HG02642 (cell line): ENCODE measurements at regions not wholly inside any gene's neighbourhood (a gene's known extent, or its start where the extent isn't known, plus 50 kb on each side); places are given as distances from the start of the nearest gene placed in this dataset.
"Not testable (repeated sequence)": the region's sequence is repeated elsewhere in the genome, so short reads cannot be mapped to it uniquely, and the experiment has no call there.

Source experiments
- ATAC-seq: cut with Tn5 transposase; IDR thresholded peaks from one replicate; pipeline ENCODE4 v1.9.1; 2021; ENCODE audit warnings: mild to moderate bottlenecking; ENCODE audit not compliant: unreplicated experiment, poor library complexity

- not testable (repeated sequence) for ATAC-seq
These were observed 307.3 kb upstream of the CHRNA7 start for GRCh38 chr15:31723019-31723418.

GRCh38 chr15:31724903-31725302, 305.4 kb upstream of the CHRNA7 start:
- ATAC-seq, result not testable (repeated sequence)

DNA sequence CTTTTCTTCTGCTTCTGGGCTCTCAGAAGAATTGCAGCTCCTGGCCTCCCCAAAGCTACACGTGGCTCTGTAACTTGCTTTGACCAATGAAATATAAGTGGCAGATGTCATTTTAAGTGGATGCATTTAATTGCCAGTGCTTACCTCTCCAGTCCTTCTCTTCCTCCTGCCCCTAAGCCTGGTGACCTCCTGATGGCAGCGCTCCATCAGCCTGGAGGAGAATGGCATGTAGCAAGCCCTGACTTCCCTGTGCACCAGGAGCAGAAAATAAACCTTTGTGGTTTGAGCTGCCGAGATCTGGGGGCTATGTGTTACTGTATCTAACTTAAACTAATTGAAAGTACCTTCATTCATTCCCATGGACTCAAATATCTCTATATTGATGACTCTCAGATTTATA, 304.7 kb upstream of the CHRNA7 start:
- not testable (repeated sequence) for ATAC-seq

DNA sequence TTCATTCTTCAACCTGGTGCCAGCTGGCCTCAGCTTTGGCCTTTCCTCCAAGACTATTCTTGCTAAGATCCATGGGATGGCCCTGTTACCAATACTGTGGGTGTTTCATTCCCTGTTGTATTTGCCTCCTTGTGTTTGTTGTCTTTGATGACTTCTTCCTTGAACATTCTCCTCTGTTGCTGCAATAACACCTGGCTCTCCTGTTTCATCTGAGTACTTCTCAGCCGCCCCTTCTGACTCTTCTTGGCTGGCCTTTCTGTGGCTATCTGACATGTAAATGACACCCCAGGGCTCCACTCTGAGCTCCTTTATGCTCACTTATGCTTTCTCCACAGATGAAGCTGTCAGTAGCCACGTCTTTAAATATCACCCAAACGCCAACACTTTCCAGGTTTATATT, 302.7 kb upstream of the CHRNA7 start:
- no peak for ATAC-seq

GRCh38 chr15:31732726-31733125, 297.6 kb upstream of the CHRNA7 start:
- no peak for ATAC-seq

DNA sequence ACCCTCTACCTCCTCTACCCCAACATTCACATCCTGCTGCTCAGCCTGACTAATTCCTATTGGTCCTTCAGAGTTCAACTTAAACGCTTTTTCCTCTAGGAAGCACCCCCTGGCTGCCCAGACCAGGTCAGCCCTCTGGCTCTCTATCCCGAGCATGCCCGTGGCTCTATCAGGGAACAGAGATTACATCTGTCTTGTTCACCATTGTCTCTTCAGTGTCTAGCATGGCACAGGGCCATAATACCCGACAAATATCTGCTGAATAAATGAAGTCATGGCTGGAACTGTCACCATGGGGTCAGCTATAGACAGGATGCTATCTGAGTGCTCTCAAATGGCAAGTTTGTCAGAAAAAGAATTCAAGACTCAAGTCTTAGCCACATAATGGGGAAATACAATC, 296.9 kb upstream of the CHRNA7 start:
- no peak for ATAC-seq

DNA sequence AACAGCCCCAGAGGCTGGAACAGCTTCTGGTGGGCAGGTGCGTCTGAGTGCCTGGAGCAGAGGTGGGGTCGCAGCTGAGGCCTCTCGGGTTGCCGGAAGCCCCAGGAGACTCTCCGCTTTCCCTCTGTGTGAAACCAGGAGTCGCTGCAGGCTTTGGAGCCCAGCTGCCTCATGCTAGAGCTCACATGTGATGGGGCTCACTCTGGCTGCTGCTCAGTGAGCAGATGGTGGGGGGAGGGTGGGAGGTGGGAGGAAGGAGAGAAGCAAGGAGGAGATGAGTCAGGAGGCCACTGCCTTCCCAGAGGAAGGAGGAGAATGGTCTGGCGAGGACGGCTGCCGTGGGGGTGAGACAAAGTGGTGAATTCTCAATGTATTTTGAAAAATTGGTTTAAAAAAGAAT, 290.1 kb upstream of the CHRNA7 start:
- no peak for ATAC-seq

GRCh38 chr15:31745841-31746240, 284.5 kb upstream of the CHRNA7 start:
- no peak for ATAC-seq

GRCh38 chr15:31752065-31752762, 278.1 kb upstream of the CHRNA7 start:
- ATAC-seq, result no peak

- no peak for ATAC-seq
These were observed 277.4 kb upstream of the CHRNA7 start for GRCh38 chr15:31752905-31753304.

- no peak for ATAC-seq
These were observed 272.2 kb upstream of the CHRNA7 start for GRCh38 chr15:31758126-31758525.

DNA sequence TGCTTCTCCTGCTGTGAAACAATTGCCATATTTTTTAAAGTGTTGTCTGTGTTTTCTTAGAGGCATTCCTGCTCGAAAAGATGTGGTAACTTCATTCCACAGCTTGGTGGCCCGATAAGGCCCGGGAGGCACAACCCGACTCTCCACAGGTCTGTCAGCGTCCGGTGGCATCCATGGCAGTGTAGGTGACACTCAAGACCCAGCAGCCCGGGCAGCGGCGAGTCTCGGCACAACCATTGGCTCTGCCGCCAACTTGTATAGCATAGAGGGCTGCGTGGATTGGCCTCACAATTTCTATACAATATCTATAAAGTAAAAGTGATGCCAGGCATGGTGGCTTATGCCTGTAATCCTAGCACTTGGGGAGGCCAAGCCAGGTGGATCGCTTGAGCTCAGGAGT, 262.3 kb upstream of the CHRNA7 start:
- no peak for ATAC-seq

DNA sequence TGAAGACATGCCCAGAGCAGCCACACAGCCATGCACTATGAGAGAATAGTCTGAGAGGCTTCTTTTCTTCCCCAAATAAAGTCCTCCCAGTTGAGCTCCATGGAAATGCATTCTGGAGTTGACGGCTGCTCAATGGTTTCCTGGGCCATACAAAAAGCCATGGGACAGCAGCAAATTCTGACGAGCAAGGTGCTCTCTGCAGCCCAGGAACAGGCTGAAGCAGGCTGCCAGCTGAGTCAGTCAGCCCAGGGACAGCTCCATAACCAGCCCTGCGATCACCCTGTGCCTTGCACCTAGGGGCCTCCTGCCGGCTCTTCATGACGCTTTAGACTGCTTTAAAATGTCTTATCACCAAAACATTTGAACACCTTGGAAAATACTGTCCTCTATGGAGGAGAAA, 256.3 kb upstream of the CHRNA7 start:
- no peak for ATAC-seq

DNA sequence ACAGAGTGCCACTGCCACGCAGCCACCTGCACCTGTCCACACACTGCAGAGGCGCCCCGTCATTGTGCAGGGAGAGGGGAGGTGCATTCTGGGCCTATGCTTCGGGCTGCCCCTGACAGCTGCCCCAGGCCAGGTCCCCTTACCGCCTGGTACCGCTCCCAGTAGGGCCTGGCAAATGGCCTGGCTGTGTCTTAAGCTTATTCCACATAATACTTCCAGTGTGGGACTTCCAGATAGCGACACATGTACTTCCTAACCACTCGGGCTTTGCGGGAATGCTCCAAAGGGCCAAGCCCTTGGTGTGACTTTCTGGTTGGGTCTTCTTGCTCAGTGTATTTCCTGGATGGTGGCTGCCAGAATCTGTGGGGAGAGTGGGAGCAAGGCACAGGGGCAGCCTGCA, 254.3 kb upstream of the CHRNA7 start:
- ATAC-seq, result no peak

DNA sequence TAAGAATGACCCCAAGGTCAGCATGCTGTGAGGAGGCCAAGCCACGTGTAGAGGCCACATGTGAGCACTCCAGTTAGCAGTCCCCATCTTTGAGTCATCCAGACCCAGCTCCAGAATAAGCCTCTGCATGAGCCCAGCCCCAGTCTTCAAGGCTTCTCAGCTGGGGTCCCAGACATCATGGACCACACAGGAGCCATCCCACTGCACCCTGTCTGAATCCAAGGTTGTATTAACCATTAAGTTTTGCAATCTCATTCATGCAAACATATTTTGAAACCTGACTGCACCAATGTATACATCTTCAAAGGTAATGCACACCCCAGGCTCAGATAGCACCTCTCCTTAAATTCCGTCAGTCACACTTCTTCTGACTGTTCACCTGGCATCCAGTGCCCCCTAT, 249.1 kb upstream of the CHRNA7 start:
- no peak for ATAC-seq

DNA sequence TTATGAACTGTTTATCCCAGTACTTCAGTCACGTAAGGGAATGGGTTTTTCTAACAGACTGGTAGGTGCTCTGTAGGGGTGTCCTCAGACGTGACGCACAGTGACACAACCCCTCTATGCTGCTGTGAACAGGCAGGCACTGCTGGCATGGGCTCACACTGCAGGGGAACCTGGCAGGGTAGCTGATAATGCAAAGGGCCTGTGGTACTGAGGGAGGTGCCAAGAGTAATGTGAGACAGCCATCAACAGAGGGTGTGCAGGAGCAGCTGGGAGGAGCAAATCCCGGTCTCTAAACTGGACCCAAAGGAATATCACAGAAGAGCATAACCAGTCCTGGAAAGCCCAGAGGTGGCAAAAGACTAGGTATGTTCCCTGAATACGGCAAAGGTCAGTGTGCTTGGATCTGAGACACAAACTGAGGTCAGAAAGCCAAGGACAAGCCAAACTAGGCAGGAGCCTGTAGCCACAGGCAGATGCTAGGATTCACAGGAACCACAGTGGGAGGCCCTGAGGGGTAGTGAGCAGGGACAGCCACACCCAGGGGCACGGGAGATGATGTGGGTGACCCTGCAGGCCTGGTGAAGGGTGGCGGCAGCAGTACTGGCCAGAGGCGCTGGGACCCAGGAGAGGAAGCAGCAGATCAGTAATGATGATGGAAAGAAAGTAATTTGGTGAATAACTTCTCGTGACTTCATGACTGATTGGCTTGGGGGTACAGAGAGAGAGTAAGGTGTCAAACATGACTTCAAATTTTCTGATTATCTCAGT, 248.1 kb upstream of the CHRNA7 start:
- no peak for ATAC-seq

- ATAC-seq, result no peak
These were observed 247.4 kb upstream of the CHRNA7 start for GRCh38 chr15:31782951-31783350.

- no peak for ATAC-seq
These were observed 244.0 kb upstream of the CHRNA7 start for GRCh38 chr15:31786360-31786759.

DNA sequence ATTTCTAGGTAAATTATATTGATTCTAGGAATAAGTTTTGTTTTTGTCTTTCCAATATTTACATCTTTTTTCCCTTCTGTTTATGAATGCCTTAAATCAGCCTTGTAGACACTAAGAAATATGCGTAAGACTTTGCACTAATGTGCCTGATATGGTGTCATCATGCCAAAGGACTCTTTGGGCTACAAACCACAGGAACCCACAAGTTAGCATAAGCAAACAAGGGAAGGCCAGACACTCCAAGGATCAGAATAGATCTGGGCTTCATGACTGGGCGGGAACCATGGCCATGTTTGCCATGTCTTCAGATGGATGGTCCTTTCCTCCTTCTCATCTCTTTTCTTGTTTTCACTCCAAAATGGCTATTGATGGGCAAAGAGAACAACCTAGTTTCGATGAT, 242.2 kb upstream of the CHRNA7 start:
- no peak for ATAC-seq

- no peak for ATAC-seq
These were observed 237.6 kb upstream of the CHRNA7 start for GRCh38 chr15:31792611-31793199.

- no peak for ATAC-seq
These were observed 231.0 kb upstream of the CHRNA7 start for GRCh38 chr15:31799319-31799714.
